ENCODE measurements at regions not wholly inside any gene's neighbourhood (a gene's known extent, or its start where the extent isn't known, plus 50 kb on each side); places are given as distances from the start of the nearest gene placed in this dataset.

GRCh38 chr6:137731600-137731959 lies 135.5 kb upstream of the TNFAIP3 start:
- ATAC-seq, result no peak
- TF ChIP-seq TOX (CRISPR knock-in tag; IDR thresholded peaks at IDR 0.05; ENCODE audit: borderline replicate concordance) (no peak), RARB (CRISPR knock-in tag; IDR thresholded peaks at IDR 0.05) (no peak), ZC3H10 (CRISPR knock-in tag; IDR thresholded peaks at IDR 0.05) (no peak), PPARA (CRISPR knock-in tag; IDR thresholded peaks at IDR 0.05; ENCODE audit: borderline replicate concordance) (no peak), CSDC2 (CRISPR knock-in tag; IDR thresholded peaks at IDR 0.05) (no peak), ZNF70 (CRISPR knock-in tag; IDR thresholded peaks at IDR 0.05) (no peak), GLIS3 (CRISPR knock-in tag; IDR thresholded peaks at IDR 0.05) (no peak)
- TF ChIP-seq, protein P1, sequence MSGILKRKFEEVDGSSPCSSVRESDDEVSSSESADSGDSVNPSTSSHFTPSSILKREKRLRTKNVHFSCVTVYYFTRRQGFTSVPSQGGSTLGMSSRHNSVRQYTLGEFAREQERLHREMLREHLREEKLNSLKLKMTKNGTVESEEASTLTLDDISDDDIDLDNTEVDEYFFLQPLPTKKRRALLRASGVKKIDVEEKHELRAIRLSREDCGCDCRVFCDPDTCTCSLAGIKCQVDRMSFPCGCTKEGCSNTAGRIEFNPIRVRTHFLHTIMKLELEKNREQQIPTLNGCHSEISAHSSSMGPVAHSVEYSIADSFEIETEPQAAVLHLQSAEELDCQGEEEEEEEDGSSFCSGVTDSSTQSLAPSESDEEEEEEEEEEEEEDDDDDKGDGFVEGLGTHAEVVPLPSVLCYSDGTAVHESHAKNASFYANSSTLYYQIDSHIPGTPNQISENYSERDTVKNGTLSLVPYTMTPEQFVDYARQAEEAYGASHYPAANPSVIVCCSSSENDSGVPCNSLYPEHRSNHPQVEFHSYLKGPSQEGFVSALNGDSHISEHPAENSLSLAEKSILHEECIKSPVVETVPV (CRISPR knock-in tag; IDR thresholded peaks at IDR 0.05), result no peak
- TF ChIP-seq, protein P2, sequence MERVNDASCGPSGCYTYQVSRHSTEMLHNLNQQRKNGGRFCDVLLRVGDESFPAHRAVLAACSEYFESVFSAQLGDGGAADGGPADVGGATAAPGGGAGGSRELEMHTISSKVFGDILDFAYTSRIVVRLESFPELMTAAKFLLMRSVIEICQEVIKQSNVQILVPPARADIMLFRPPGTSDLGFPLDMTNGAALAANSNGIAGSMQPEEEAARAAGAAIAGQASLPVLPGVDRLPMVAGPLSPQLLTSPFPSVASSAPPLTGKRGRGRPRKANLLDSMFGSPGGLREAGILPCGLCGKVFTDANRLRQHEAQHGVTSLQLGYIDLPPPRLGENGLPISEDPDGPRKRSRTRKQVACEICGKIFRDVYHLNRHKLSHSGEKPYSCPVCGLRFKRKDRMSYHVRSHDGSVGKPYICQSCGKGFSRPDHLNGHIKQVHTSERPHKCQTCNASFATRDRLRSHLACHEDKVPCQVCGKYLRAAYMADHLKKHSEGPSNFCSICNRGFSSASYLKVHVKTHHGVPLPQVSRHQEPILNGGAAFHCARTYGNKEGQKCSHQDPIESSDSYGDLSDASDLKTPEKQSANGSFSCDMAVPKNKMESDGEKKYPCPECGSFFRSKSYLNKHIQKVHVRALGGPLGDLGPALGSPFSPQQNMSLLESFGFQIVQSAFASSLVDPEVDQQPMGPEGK (CRISPR knock-in tag; IDR thresholded peaks at IDR 0.05; ENCODE audit: borderline replicate concordance), result no peak

DNA sequence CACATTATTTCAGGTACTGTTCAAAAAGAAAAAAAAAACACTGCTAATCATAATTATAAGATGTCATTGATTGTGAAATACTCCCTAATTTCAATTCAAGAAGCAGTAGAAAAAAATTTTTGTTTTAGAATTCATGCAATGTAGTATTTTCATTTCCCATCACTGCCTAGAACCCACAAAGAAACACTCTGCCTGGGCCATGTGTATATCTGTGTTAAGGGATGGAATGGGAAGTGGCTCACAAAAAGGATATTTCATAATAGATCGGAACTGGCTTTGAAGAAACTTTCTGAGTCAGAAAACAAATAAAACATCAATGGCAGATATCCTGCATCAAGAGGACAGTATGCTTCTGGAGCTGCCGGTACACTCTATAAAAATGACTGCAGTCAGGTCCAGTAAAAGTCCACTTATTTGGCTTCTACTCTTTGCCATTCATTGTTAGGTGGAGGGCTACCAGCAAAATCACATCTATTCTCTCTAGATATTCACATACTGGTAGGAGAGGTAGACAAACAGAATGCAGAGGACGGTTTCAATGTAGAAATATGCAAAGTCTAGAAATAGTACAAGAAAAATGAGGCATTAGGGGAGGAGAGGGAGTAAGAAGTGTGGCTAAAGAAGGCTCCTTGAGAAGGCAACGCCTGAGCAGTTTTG lies 135.0 kb upstream of the TNFAIP3 start:
- ATAC-seq, result no peak
- TF ChIP-seq ISL1 (CRISPR knock-in tag; IDR thresholded peaks at IDR 0.05), result no peak
- no peak for TF ChIP-seq ZNF70 (CRISPR knock-in tag; IDR thresholded peaks at IDR 0.05)
- TF ChIP-seq, protein P3, sequence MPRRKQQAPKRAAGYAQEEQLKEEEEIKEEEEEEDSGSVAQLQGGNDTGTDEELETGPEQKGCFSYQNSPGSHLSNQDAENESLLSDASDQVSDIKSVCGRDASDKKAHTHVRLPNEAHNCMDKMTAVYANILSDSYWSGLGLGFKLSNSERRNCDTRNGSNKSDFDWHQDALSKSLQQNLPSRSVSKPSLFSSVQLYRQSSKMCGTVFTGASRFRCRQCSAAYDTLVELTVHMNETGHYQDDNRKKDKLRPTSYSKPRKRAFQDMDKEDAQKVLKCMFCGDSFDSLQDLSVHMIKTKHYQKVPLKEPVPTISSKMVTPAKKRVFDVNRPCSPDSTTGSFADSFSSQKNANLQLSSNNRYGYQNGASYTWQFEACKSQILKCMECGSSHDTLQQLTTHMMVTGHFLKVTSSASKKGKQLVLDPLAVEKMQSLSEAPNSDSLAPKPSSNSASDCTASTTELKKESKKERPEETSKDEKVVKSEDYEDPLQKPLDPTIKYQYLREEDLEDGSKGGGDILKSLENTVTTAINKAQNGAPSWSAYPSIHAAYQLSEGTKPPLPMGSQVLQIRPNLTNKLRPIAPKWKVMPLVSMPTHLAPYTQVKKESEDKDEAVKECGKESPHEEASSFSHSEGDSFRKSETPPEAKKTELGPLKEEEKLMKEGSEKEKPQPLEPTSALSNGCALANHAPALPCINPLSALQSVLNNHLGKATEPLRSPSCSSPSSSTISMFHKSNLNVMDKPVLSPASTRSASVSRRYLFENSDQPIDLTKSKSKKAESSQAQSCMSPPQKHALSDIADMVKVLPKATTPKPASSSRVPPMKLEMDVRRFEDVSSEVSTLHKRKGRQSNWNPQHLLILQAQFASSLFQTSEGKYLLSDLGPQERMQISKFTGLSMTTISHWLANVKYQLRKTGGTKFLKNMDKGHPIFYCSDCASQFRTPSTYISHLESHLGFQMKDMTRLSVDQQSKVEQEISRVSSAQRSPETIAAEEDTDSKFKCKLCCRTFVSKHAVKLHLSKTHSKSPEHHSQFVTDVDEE (CRISPR knock-in tag; IDR thresholded peaks at IDR 0.05), result no peak
- TF ChIP-seq POU6F1 (CRISPR knock-in tag; IDR thresholded peaks at IDR 0.05; ENCODE audit: borderline replicate concordance, low read depth), result no peak
- no peak for TF ChIP-seq ZC3H10 (CRISPR knock-in tag; IDR thresholded peaks at IDR 0.05)
- TF ChIP-seq ESRRG (CRISPR knock-in tag; IDR thresholded peaks at IDR 0.05), result no peak
- TF ChIP-seq BACH2 (CRISPR knock-in tag; IDR thresholded peaks at IDR 0.05; ENCODE audit: borderline replicate concordance), result no peak
- TF ChIP-seq PPARA (CRISPR knock-in tag; IDR thresholded peaks at IDR 0.05; ENCODE audit: borderline replicate concordance), result no peak

DNA sequence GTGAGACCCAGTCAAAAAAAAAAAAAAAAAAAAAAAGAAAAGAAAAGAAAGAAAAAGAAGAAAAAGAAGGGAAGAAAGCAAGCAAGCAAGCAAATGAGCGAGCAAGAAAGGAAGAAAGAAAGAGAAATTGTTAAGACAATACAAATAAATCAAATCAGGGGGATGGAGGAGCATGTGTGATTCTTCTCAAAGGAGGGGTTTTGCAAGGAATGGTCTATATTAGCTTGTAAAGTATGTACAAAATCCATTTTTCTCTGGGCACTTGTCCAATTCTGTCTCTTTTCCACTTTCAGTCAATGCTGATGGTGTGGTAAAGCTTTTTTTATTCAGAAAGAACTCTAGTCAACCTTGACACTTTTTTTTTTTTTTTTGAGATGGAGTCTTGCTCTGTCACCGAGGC lies 133.7 kb upstream of the TNFAIP3 start:
- no peak for ATAC-seq
- TF ChIP-seq TCF4 (CRISPR knock-in tag; IDR thresholded peaks at IDR 0.05; ENCODE audit: borderline replicate concordance) (no peak), ESRRG (CRISPR knock-in tag; IDR thresholded peaks at IDR 0.05) (no peak), PPARA (CRISPR knock-in tag; IDR thresholded peaks at IDR 0.05; ENCODE audit: borderline replicate concordance) (no peak), BACH2 (CRISPR knock-in tag; IDR thresholded peaks at IDR 0.05; ENCODE audit: borderline replicate concordance) (no peak), RARB (CRISPR knock-in tag; IDR thresholded peaks at IDR 0.05) (no peak), ZFP3 (CRISPR knock-in tag; IDR thresholded peaks at IDR 0.05) (no peak), ZNF8 (CRISPR knock-in tag; IDR thresholded peaks at IDR 0.05) (no peak), CSDC2 (CRISPR knock-in tag; IDR thresholded peaks at IDR 0.05) (no peak), ZFP30 (CRISPR knock-in tag; IDR thresholded peaks at IDR 0.05) (no peak), SNAI2 (CRISPR knock-in tag; IDR thresholded peaks at IDR 0.05) (no peak), GLIS3 (CRISPR knock-in tag; IDR thresholded peaks at IDR 0.05) (no peak), ARNTL (CRISPR knock-in tag; IDR thresholded peaks at IDR 0.05; ENCODE audit: borderline replicate concordance, low read depth) (no peak), ISL1 (CRISPR knock-in tag; IDR thresholded peaks at IDR 0.05) (no peak)
- TF ChIP-seq, protein P3 (CRISPR knock-in tag; IDR thresholded peaks at IDR 0.05), result no peak
- TF ChIP-seq, protein P2 (CRISPR knock-in tag; IDR thresholded peaks at IDR 0.05; ENCODE audit: borderline replicate concordance), result no peak
- TF ChIP-seq, protein P1 (CRISPR knock-in tag; IDR thresholded peaks at IDR 0.05), result no peak
